IMR-90 (cell line): ENCODE measurements at regions not wholly inside any gene's neighbourhood (a gene's known extent, or its start where the extent isn't known, plus 50 kb on each side); places are given as distances from the start of the nearest gene placed in this dataset.

Experiments used
- ATAC-seq: fragments of 200-7000 bp; cut with Tn5 transposase; 2 replicates; pipeline ENCODE4 v1.9.1; 2020; ENCODE audit warnings: low read depth, mild to moderate bottlenecking, moderate library complexity
- BruUV-seq: library from RNA; stranded (reverse); fragments of 400-500 nt; replicated peaks from 2 replicates; lab custom pipeline; 2021; lab: Mats Ljungman, UMichigan
- CTCF ChIA-PET: fragments of 300-600 bp; formaldehyde crosslinking; extraction: SDS; loops from one replicate; lab custom pipeline; 2021; ENCODE audit warnings: antibody characterized with exemption; lab: Yijun Ruan, JAX
- POLR2A ChIA-PET: fragments of 300-600 bp; sonication (Branson Sonifier 250); formaldehyde crosslinking; loops from one replicate; lab custom pipeline; 2022; ENCODE audit warnings: antibody characterized with exemption; ENCODE audit not compliant: unreplicated experiment; lab: Charles Lee
- DNase-seq: peaks from one replicate; pipeline ENCODE4 v3.0.0; 2013
- H2AFZ ChIP-seq: replicated peaks from 2 replicates; pipeline ENCODE3; 2013; ENCODE audit warnings: low read length, mild to moderate bottlenecking; ENCODE audit not compliant: poor library complexity
- H2AK5ac ChIP-seq: 2 replicates; pipeline ENCODE4 v1.6.1; 2013; ENCODE audit warnings: low read depth, low read length, inconsistent platforms
- H2AK9ac ChIP-seq: replicated peaks from 2 replicates; pipeline ENCODE3; 2013; ENCODE audit warnings: mild to moderate bottlenecking, low read depth, low read length, moderate library complexity; ENCODE audit not compliant: poor library complexity
- H2BK120ac ChIP-seq: 2 replicates; pipeline ENCODE4 v1.6.1; 2013; ENCODE audit warnings: low read depth, low read length, inconsistent platforms
- H2BK15ac ChIP-seq: 3 replicates; pipeline ENCODE4 v1.6.1; 2013; ENCODE audit warnings: low read depth, low read length, inconsistent platforms
- H2BK20ac ChIP-seq: 2 replicates; pipeline ENCODE4 v1.6.1; 2013; ENCODE audit warnings: low read depth, mild to moderate bottlenecking, inconsistent platforms, low read length, moderate library complexity
- H2BK5ac ChIP-seq: 2 replicates; pipeline ENCODE4 v1.6.1; 2013; ENCODE audit warnings: mild to moderate bottlenecking, low read depth, low read length, inconsistent platforms; ENCODE audit not compliant: poor library complexity, severe bottlenecking
- H3K14ac ChIP-seq: replicated peaks from 2 replicates; pipeline ENCODE4 v1.6.1; 2013; ENCODE audit warnings: low read depth, low read length, inconsistent platforms
- H3K18ac ChIP-seq: 2 replicates; pipeline ENCODE4 v1.6.1; 2013; ENCODE audit warnings: low read depth, low read length, control low read depth
- H3K23ac ChIP-seq: 2 replicates; pipeline ENCODE4 v1.6.1; 2013; ENCODE audit warnings: low read depth, low read length, inconsistent platforms
- H3K27ac ChIP-seq: 2 replicates; pipeline ENCODE4 v1.5.1; 2013; ENCODE audit warnings: mild to moderate bottlenecking, control low read depth, low read length; ENCODE audit not compliant: insufficient read depth
- H3K27me3 ChIP-seq: 2 replicates; pipeline ENCODE4 v1.6.1; 2013; ENCODE audit warnings: low read length; ENCODE audit not compliant: control insufficient read depth, insufficient read depth
- H3K36me3 ChIP-seq: 2 replicates; pipeline ENCODE4 v1.6.1; 2013; ENCODE audit warnings: low read length, mixed read lengths; ENCODE audit not compliant: control insufficient read depth, insufficient read depth
- H3K4ac ChIP-seq: 2 replicates; pipeline ENCODE4 v1.6.1; 2013; ENCODE audit warnings: low read depth, low read length, inconsistent platforms
- H3K4me1 ChIP-seq: 2 replicates; pipeline ENCODE4 v1.6.1; 2013; ENCODE audit warnings: low read length, mixed read lengths; ENCODE audit not compliant: control insufficient read depth, insufficient read depth
- H3K4me2 ChIP-seq: 2 replicates; pipeline ENCODE4 v1.6.1; 2013; ENCODE audit warnings: low read depth, mild to moderate bottlenecking, control low read depth, low read length, moderate library complexity
- H3K4me3 ChIP-seq: 2 replicates; pipeline ENCODE4 v1.5.1; 2013; ENCODE audit warnings: low read depth, mild to moderate bottlenecking, control low read depth, low read length, moderate library complexity; ENCODE audit not compliant: insufficient read depth
- H3K56ac ChIP-seq: 2 replicates; pipeline ENCODE4 v1.6.1; 2013; ENCODE audit warnings: low read length, inconsistent platforms; ENCODE audit not compliant: insufficient read depth; ENCODE audit errors: extremely low read depth
- H3K79me1 ChIP-seq, 2 experiments: 2 replicates each; pipeline ENCODE4 v1.6.1; 2013; ENCODE audit warnings: low read length in 2 of 2, inconsistent platforms in 1 of 2, low read depth in 1 of 2
- H3K9ac ChIP-seq: 2 replicates; pipeline ENCODE4 v1.6.1; 2013; ENCODE audit warnings: low read depth, low read length, control low read depth
- H3K9me1 ChIP-seq: 2 replicates; pipeline ENCODE4 v1.6.1; 2013; ENCODE audit warnings: low read length, inconsistent platforms; ENCODE audit not compliant: insufficient read depth
- H3K9me3 ChIP-seq: 2 replicates; pipeline ENCODE4 v1.6.1; 2013; ENCODE audit warnings: low read length; ENCODE audit not compliant: control insufficient read depth, insufficient read depth
- H4K20me1 ChIP-seq: 2 replicates; pipeline ENCODE4 v1.6.1; 2013; ENCODE audit warnings: low read length, inconsistent platforms; ENCODE audit not compliant: insufficient read depth
- H4K5ac ChIP-seq: 2 replicates; pipeline ENCODE4 v1.6.1; 2013; ENCODE audit warnings: mild to moderate bottlenecking, low read depth, low read length, control low read depth
- H4K8ac ChIP-seq, 2 experiments: 2 replicates each; pipeline ENCODE4 v1.6.1; 2013; ENCODE audit warnings: low read depth in 2 of 2, low read length in 2 of 2, control low read depth in 1 of 2, inconsistent platforms in 1 of 2
- H4K91ac ChIP-seq: 2 replicates; pipeline ENCODE4 v1.6.1; 2013; ENCODE audit warnings: low read depth, low read length, inconsistent platforms; ENCODE audit not compliant: insufficient read depth
- CHD1 ChIP-seq: IDR thresholded peaks from 2 replicates; pipeline ENCODE4 v1.6.1; 2012; ENCODE audit warnings: low read depth, low read length, improper control_type of control experiment
- MAFK ChIP-seq: IDR thresholded peaks from 2 replicates; pipeline ENCODE4 v1.6.1; 2012; ENCODE audit warnings: low read depth, low read length, improper control_type of control experiment
- WGBS, 2 experiments: methylation state at CpG; one replicate each; pipeline versions ENCODE4 v1.1.5 to v1.1.7; 2013; ENCODE audit warnings: missing lambda C conversion rate in 2 of 2; ENCODE audit not compliant: insufficient read length in 1 of 2; ENCODE audit errors: extremely low coverage in 2 of 2; 5-methylcytosine and 5-hydroxymethylcytosine counted together
- dilution Hi-C: fragments of 300-500 bp; cut with HindIII; formaldehyde crosslinking; loops from one replicate; pipeline ENCODE4 v1.14.3; 2018; ENCODE audit warnings: low sequenced_read_pairs; ENCODE audit not compliant: unreplicated experiment
- in situ Hi-C: fragments of 300-500 bp; cut with MboI; formaldehyde crosslinking; loops from 3 replicates; pipeline ENCODE4 v1.14.3; 2019; ENCODE audit warnings: low sequenced_read_pairs, inconsistent platforms, mixed read lengths
- intact Hi-C: fragments of 100-400 bp; cut with micrococcal nuclease; formaldehyde crosslinking; loops from 2 replicates; pipeline ENCODE4 v1.10.0; 2022

- H3K4me2 ChIP-seq, result no peak overlapping the region
- no peak overlapping the region for H4K8ac ChIP-seq
- no peak overlapping the region for H4K91ac ChIP-seq
- no peak overlapping the region for H3K14ac ChIP-seq
- H2AFZ ChIP-seq, result no peak overlapping the region
- no peak overlapping the region for H2BK15ac ChIP-seq
- ChIA-PET CTCF (no interaction called here), POLR2A (no interaction called here)
- TF ChIP-seq CHD1, result no peak
- TF ChIP-seq MAFK, result peak; percentile 74
- no peak overlapping the region for H2BK5ac ChIP-seq
- no peak overlapping the region for H3K4ac ChIP-seq
- H3K36me3 ChIP-seq, result no peaks in the 10 kb centered on the region
- no peak overlapping the region for H2AK9ac ChIP-seq
- dilution Hi-C loops (no loop called here), in situ Hi-C loops (no loop called here), intact Hi-C loops (no loop called here)
- no peak overlapping the region for H3K56ac ChIP-seq
- no TSS peak for BruUV-seq
- no peak overlapping the region for H2BK20ac ChIP-seq
- no peak overlapping the region for H2BK120ac ChIP-seq
- DNase-seq, result no peak
- H3K4me1 ChIP-seq, result no peaks in the 10 kb centered on the region
- no peak overlapping the region for H3K9ac ChIP-seq
- no peak overlapping the region for H3K23ac ChIP-seq
- no peaks in the 10 kb centered on the region for H4K20me1 ChIP-seq
- no peak overlapping the region for H2AK5ac ChIP-seq
- H4K5ac ChIP-seq, result no peak overlapping the region
- no peak overlapping the region for H3K4me3 ChIP-seq
- WGBS, 2 experiments, result no CpG with 5 or more reads among the region's 2 CpGs
- H3K18ac ChIP-seq, result no peak overlapping the region
- no peak overlapping the region for H3K27ac ChIP-seq
- no peaks in the 10 kb centered on the region for H3K9me3 ChIP-seq
- no peaks in the 10 kb centered on the region for H3K79me1 ChIP-seq
- H3K9me1 ChIP-seq, result no peaks in the 10 kb centered on the region
- H3K27me3 ChIP-seq, result no peaks in the 10 kb centered on the region
- ATAC-seq, result no peak
Observed at GRCh38 chr2:51220080-51220479, 188.1 kb upstream of the NRXN1 start.
